SU-DHL-6 (cell line): ENCODE measurements at regions not wholly inside any gene's neighbourhood (a gene's known extent, or its start where the extent isn't known, plus 50 kb on each side); places are given as distances from the start of the nearest gene placed in this dataset.

ENCODE experiments used
- CTCF ChIP-seq: fragments of 200-600 bp; sonication (generic); IDR thresholded peaks from one replicate; pipeline ENCODE4 v1.5.1; 2017; ENCODE audit warnings: antibody characterized with exemption, mild to moderate bottlenecking, low read length, moderate library complexity; ENCODE audit not compliant: insufficient read depth, poor library complexity, severe bottlenecking
- EZH2phosphoT487 ChIP-seq: fragments of 200-600 bp; sonication (generic), shearing (Covaris generic); conservative IDR thresholded peaks from 2 replicates; pipeline ENCODE4 v1.6.1; 2018; ENCODE audit warnings: mild to moderate bottlenecking, antibody characterized with exemption, low read length, moderate library complexity, mixed read lengths

GRCh38 chr4:174138616-174139015 is 144.9 kb downstream of the FBXO8 start:
- TF ChIP-seq CTCF (no peak), EZH2phosphoT487 (no peak)
